K562 (cell line): ENCODE measurements at regions not wholly inside any gene's neighbourhood (a gene's known extent, or its start where the extent isn't known, plus 50 kb on each side); places are given as distances from the start of the nearest gene placed in this dataset.

Experiments used
- ATAC-seq: fragments of 200-7000 bp; cut with Tn5 transposase; 3 replicates; pipeline ENCODE4 v1.9.1; 2020; ENCODE audit warnings: moderate library complexity
- BruUV-seq: library from RNA; stranded (reverse); fragments of 400-500 nt; replicated peaks from 2 replicates; lab custom pipeline; 2021; lab: Mats Ljungman, UMichigan
- CTCF ChIA-PET: fragments of 300-600 bp; formaldehyde crosslinking; extraction: SDS; loops from one replicate; lab custom pipeline; 2021; ENCODE audit warnings: low intra/inter-chr PET ratio; lab: Yijun Ruan, JAX
- POLR2A ChIA-PET: fragments of 300-600, 350-650 bp; sonication (Branson Sonifier 250); formaldehyde crosslinking; extraction: SDS; loops from one replicate; lab custom pipeline; 2021; ENCODE audit warnings: antibody characterized with exemption, inconsistent platforms; lab: Yijun Ruan, JAX
- DNase-seq, 4 experiments: peaks; one replicate each; pipeline versions ENCODE4 v3.0.0 to v3.0.0-alpha.2; 2011 to 2018; ENCODE audit warnings: low spot score in 3 of 4, mixed read lengths in 3 of 4; ENCODE audit errors: extremely low read depth in 1 of 4
- FAIRE-seq: peaks from 2 replicates; lab custom pipeline; 2011; peaks lifted over from hg19 to GRCh38; lab: Jason Lieb, UNC
- H2AFZ ChIP-seq: 2 replicates; pipeline ENCODE4 v1.6.0; 2011; ENCODE audit warnings: low read depth, low read length, control low read depth, inconsistent platforms
- H3K27ac ChIP-seq: fragments of 200-600 bp; 3 replicates; pipeline ENCODE4 v1.8.0; 2011; ENCODE audit warnings: low read depth, mild to moderate bottlenecking, control low read depth, inconsistent platforms, low read length, moderate library complexity, mixed read lengths; ENCODE audit errors: extremely low read depth
- H3K27me3 ChIP-seq, 2 experiments: fragments of 300-600 bp in 1 of 2; 2 replicates in 1 of 2; 3 replicates in 1 of 2; pipeline versions ENCODE4 v1.6.0 to v1.8.0; 2011; ENCODE audit warnings: inconsistent platforms in 2 of 2, low read length in 2 of 2, mild to moderate bottlenecking in 1 of 2, mixed read lengths in 1 of 2, moderate library complexity in 1 of 2; ENCODE audit not compliant: control insufficient read depth in 2 of 2, insufficient read depth in 2 of 2
- H3K36me3 ChIP-seq: fragments of 300-600 bp; 3 replicates; pipeline ENCODE4 v1.8.0; 2011; ENCODE audit warnings: mild to moderate bottlenecking, low read length, inconsistent platforms; ENCODE audit not compliant: control insufficient read depth, insufficient read depth
- H3K4me1 ChIP-seq, 2 experiments: fragments of 200-600 bp in 1 of 2; replicated peaks in 1 of 2; 2 replicates in 1 of 2; 3 replicates in 1 of 2; pipeline versions ENCODE4 v1.5.1 to v1.8.0; 2011; ENCODE audit warnings: inconsistent platforms in 2 of 2, low read length in 2 of 2, mild to moderate bottlenecking in 1 of 2, mixed read lengths in 1 of 2, moderate library complexity in 1 of 2; ENCODE audit not compliant: control insufficient read depth in 2 of 2, insufficient read depth in 2 of 2
- H3K4me2 ChIP-seq: 2 replicates; pipeline ENCODE4 v1.6.1; 2011; ENCODE audit warnings: low read length, control low read depth, inconsistent platforms, mixed read lengths; ENCODE audit not compliant: insufficient read depth
- H3K4me3 ChIP-seq: fragments of 200-600 bp; sonication (generic), shearing (Covaris generic); 2 replicates; pipeline ENCODE4 v1.5.1; 2016; ENCODE audit warnings: control low read depth, inconsistent platforms
- H3K79me2 ChIP-seq: fragments of 200-600 bp; 3 replicates; pipeline ENCODE4 v1.8.0; 2011; ENCODE audit warnings: low read length, inconsistent platforms; ENCODE audit not compliant: control insufficient read depth, insufficient read depth
- H3K9ac ChIP-seq, 2 experiments: 2 replicates each; pipeline versions ENCODE4 v1.6.0 to v1.6.1; 2011; ENCODE audit warnings: low read depth in 2 of 2, low read length in 2 of 2, control low read depth in 1 of 2, inconsistent platforms in 1 of 2, mild to moderate bottlenecking in 1 of 2, mixed read lengths in 1 of 2; ENCODE audit not compliant: insufficient read depth in 1 of 2
- H3K9me1 ChIP-seq: one replicate; pipeline ENCODE4 v1.6.0; 2011; ENCODE audit warnings: inconsistent platforms, mild to moderate bottlenecking, low read length, moderate library complexity; ENCODE audit not compliant: control insufficient read depth, insufficient read depth
- H3K9me3 ChIP-seq: replicated peaks from 2 replicates; pipeline ENCODE4 v1.5.1; 2011; ENCODE audit warnings: low read depth, low read length, inconsistent platforms; ENCODE audit not compliant: control insufficient read depth, insufficient read depth
- H4K20me1 ChIP-seq: replicated peaks from 2 replicates; pipeline ENCODE4 v1.6.1; 2011; ENCODE audit warnings: low read length, inconsistent platforms, mixed read lengths; ENCODE audit not compliant: control insufficient read depth, insufficient read depth
- ETS2 ChIP-seq: IDR thresholded peaks from 2 replicates; pipeline ENCODE4 v1.6.1; 2016; ENCODE audit warnings: borderline replicate concordance, missing genetic modification characterization, mild to moderate bottlenecking, moderate library complexity, missing compliant biosample characterization; ENCODE audit not compliant: poor library complexity, severe bottlenecking
- ETV6 ChIP-seq, 3 experiments: fragments of 150-350 bp in 1 of 3; sonication (generic) in 1 of 3; formaldehyde crosslinking in 1 of 3; IDR thresholded peaks; 2 replicates each; pipeline versions ENCODE4 v1.6.1 to v1.8.0; 2014 to 2022; ENCODE audit warnings: borderline replicate concordance in 2 of 3, low read depth in 2 of 3, antibody characterized with exemption in 1 of 3, low read length in 1 of 3, mild to moderate bottlenecking in 1 of 3, missing genetic modification reagents in 1 of 3
- FUS ChIP-seq: fragments of 200-400 bp; formaldehyde crosslinking; optimal IDR thresholded peaks from 2 replicates; pipeline ENCODE3; 2017; ENCODE audit warnings: low read depth, low read length
- GATAD2A ChIP-seq: fragments of 450-650 bp; IDR thresholded peaks from 2 replicates; pipeline ENCODE4 v1.6.1; 2017
- HOXB6 ChIP-seq: fragments of 250-450 bp; sonication (Bioruptor Pico); IDR thresholded peaks from 2 replicates; pipeline ENCODE4 v1.5.1; 2022; ENCODE audit warnings: mild to moderate bottlenecking, borderline replicate concordance
- IRF2 ChIP-seq: sonication (generic); formaldehyde crosslinking; IDR thresholded peaks from 2 replicates; pipeline ENCODE4 v1.8.1; 2022; ENCODE audit warnings: mild to moderate bottlenecking, missing genetic modification reagents
- L3MBTL2 ChIP-seq: fragments of 450-650 bp; IDR thresholded peaks from 2 replicates; pipeline ENCODE4 v1.6.1; 2016; ENCODE audit warnings: mild to moderate bottlenecking, moderate library complexity
- PML ChIP-seq: IDR thresholded peaks from 2 replicates; pipeline ENCODE4 v1.6.1; 2012; ENCODE audit warnings: low read length, inconsistent platforms
- PPARD ChIP-seq: fragments of 250-450 bp; sonication (Bioruptor Pico); IDR thresholded peaks from 2 replicates; pipeline ENCODE4 v1.8.0; 2022; ENCODE audit warnings: inconsistent platforms, mild to moderate bottlenecking, moderate library complexity
- ZFPM2 ChIP-seq: fragments of 250-450 bp; sonication (Bioruptor Pico); IDR thresholded peaks from 2 replicates; pipeline ENCODE4 v1.5.1; 2022; ENCODE audit warnings: mild to moderate bottlenecking
- ZNF778 ChIP-seq: fragments of 450-650 bp; formaldehyde crosslinking; IDR thresholded peaks from 2 replicates; pipeline ENCODE4 v1.4.0; 2020; ENCODE audit warnings: mild to moderate bottlenecking, moderate library complexity
- WGBS: fragments of 100-300 bp; shearing (Covaris generic); methylation state at CpG from one replicate; pipeline ENCODE4 v1.1.6; 2016; ENCODE audit warnings: low coverage, mixed read lengths; ENCODE audit not compliant: insufficient coverage; ENCODE audit errors: missing lambda C conversion rate; 5-methylcytosine and 5-hydroxymethylcytosine counted together
- in situ Hi-C: fragments of 300-500 bp; cut with MboI; formaldehyde crosslinking; loops from 4 replicates; pipeline ENCODE4 v1.15.0; 2018; ENCODE audit warnings: inconsistent platforms, mixed read lengths
- intact Hi-C: fragments of 100-400 bp; cut with micrococcal nuclease; formaldehyde crosslinking; loops from 2 replicates; pipeline ENCODE4 v1.14.2; 2022
- TF ChIP-seq, protein P1 (sequence below): sonication (generic); formaldehyde crosslinking; IDR thresholded peaks from 2 replicates; pipeline ENCODE4 v1.8.0; 2022; ENCODE audit warnings: missing genetic modification reagents, mild to moderate bottlenecking, moderate library complexity, borderline replicate concordance
- TF ChIP-seq, protein P2 (sequence below): fragments of 250-450 bp; sonication (Bioruptor Pico); IDR thresholded peaks from 2 replicates; pipeline ENCODE4 v1.4.0; 2020
- TF ChIP-seq, protein P3 (sequence below): sonication (generic); IDR thresholded peaks from 2 replicates; pipeline ENCODE4 v1.6.1; 2016

DNA sequence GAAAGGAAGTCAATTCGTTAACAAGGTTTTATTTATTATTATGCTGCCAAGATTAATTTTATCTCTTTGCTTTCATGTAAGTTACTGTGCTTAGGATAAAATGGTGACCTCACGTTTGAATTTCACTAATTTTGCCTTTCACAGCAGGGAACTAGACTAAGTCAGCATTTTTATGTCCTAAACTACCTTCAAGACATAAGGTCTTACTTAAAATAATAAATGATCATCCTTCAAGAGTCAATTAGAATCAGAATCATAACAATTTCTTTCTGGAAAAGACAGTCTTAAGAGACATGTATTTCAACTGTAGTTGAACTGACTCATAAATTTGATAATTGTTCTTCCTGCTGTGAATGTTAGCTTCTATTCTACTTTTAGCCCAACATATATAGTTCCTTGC is 893.8 kb downstream of the KCNJ2 start:
- no peaks in the 10 kb centered on the region for H3K4me1 ChIP-seq
- no peaks in the 10 kb centered on the region for H3K9me3 ChIP-seq
- FAIRE-seq = no peak
- no peak overlapping the region for H3K27ac ChIP-seq
- in situ Hi-C loops = no loop called here
- H3K9ac ChIP-seq = no peak overlapping the region
- H3K9me1 ChIP-seq = no peaks in the 10 kb centered on the region
- BruUV-seq = no TSS peak
- H3K4me3 ChIP-seq = no peak overlapping the region
- no peaks in the 10 kb centered on the region for H3K79me2 ChIP-seq
- no peaks in the 10 kb centered on the region for H3K36me3 ChIP-seq
- intact Hi-C loops = no loop called here
- ChIA-PET POLR2A (no interaction called here), CTCF (no interaction called here)
- no peak overlapping the region for H2AFZ ChIP-seq
- no peak for DNase-seq
- no peak overlapping the region for H3K4me2 ChIP-seq
- 0% methylated on average over 2 of the region's 2 CpGs for WGBS
- ATAC-seq = no peak
- no peaks in the 10 kb centered on the region for H4K20me1 ChIP-seq
- no peaks in the 10 kb centered on the region for H3K27me3 ChIP-seq
- TF ChIP-seq PML = no peak
- no peak for TF ChIP-seq ETV6 (IDR thresholded peaks at IDR 0.05; ENCODE audit: borderline replicate concordance in 1 of 2, low read depth in 2 of 2, low read length in 1 of 2)
- no peak for TF ChIP-seq ETV6 (CRISPR knock-in tag; IDR thresholded peaks at IDR 0.05; ENCODE audit: borderline replicate concordance)
- no peak for TF ChIP-seq L3MBTL2
- TF ChIP-seq ETS2 (tag) = no peak
- no peak for TF ChIP-seq HOXB6 (CRISPR knock-in tag)
- TF ChIP-seq, protein P1, sequence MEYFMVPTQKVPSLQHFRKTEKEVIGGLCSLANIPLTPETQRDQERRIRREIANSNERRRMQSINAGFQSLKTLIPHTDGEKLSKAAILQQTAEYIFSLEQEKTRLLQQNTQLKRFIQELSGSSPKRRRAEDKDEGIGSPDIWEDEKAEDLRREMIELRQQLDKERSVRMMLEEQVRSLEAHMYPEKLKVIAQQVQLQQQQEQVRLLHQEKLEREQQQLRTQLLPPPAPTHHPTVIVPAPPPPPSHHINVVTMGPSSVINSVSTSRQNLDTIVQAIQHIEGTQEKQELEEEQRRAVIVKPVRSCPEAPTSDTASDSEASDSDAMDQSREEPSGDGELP (CRISPR knock-in tag) = no peak
- TF ChIP-seq PPARD (CRISPR knock-in tag) = no peak
- no peak for TF ChIP-seq GATAD2A
- TF ChIP-seq, protein P2, sequence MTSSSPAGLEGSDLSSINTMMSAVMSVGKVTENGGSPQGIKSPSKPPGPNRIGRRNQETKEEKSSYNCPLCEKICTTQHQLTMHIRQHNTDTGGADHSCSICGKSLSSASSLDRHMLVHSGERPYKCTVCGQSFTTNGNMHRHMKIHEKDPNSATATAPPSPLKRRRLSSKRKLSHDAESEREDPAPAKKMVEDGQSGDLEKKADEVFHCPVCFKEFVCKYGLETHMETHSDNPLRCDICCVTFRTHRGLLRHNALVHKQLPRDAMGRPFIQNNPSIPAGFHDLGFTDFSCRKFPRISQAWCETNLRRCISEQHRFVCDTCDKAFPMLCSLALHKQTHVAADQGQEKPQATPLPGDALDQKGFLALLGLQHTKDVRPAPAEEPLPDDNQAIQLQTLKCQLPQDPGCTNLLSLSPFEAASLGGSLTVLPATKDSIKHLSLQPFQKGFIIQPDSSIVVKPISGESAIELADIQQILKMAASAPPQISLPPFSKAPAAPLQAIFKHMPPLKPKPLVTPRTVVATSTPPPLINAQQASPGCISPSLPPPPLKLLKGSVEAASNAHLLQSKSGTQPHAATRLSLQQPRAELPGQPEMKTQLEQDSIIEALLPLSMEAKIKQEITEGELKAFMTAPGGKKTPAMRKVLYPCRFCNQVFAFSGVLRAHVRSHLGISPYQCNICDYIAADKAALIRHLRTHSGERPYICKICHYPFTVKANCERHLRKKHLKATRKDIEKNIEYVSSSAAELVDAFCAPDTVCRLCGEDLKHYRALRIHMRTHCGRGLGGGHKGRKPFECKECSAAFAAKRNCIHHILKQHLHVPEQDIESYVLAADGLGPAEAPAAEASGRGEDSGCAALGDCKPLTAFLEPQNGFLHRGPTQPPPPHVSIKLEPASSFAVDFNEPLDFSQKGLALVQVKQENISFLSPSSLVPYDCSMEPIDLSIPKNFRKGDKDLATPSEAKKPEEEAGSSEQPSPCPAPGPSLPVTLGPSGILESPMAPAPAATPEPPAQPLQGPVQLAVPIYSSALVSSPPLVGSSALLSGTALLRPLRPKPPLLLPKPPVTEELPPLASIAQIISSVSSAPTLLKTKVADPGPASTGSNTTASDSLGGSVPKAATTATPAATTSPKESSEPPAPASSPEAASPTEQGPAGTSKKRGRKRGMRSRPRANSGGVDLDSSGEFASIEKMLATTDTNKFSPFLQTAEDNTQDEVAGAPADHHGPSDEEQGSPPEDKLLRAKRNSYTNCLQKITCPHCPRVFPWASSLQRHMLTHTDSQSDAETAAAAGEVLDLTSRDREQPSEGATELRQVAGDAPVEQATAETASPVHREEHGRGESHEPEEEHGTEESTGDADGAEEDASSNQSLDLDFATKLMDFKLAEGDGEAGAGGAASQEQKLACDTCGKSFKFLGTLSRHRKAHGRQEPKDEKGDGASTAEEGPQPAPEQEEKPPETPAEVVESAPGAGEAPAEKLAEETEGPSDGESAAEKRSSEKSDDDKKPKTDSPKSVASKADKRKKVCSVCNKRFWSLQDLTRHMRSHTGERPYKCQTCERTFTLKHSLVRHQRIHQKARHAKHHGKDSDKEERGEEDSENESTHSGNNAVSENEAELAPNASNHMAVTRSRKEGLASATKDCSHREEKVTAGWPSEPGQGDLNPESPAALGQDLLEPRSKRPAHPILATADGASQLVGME (CRISPR knock-in tag) = no peak
- TF ChIP-seq IRF2 (CRISPR knock-in tag) = no peak
- no peak for TF ChIP-seq FUS
- TF ChIP-seq, protein P3, sequence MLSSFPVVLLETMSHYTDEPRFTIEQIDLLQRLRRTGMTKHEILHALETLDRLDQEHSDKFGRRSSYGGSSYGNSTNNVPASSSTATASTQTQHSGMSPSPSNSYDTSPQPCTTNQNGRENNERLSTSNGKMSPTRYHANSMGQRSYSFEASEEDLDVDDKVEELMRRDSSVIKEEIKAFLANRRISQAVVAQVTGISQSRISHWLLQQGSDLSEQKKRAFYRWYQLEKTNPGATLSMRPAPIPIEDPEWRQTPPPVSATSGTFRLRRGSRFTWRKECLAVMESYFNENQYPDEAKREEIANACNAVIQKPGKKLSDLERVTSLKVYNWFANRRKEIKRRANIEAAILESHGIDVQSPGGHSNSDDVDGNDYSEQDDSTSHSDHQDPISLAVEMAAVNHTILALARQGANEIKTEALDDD = no peak
- no peak for TF ChIP-seq ZNF778
- no peak for TF ChIP-seq ZFPM2
- TF ChIP-seq, all 486 proteins: peak for 0
